Ishikawa (cell line): ENCODE measurements at regions not wholly inside any gene's neighbourhood (a gene's known extent, or its start where the extent isn't known, plus 50 kb on each side); places are given as distances from the start of the nearest gene placed in this dataset.

ENCODE experiments used
- CEBPB ChIP-seq: IDR thresholded peaks from 2 replicates; pipeline ENCODE4 v1.6.1; 2012
- CREB1 ChIP-seq: IDR thresholded peaks from 2 replicates; pipeline ENCODE4 v1.6.1; 2012; ENCODE audit warnings: low read depth
- EGR1 ChIP-seq: IDR thresholded peaks from 2 replicates; pipeline ENCODE4 v1.6.1; 2012
- EP300 ChIP-seq: IDR thresholded peaks from 2 replicates; pipeline ENCODE4 v1.6.1; 2012; ENCODE audit warnings: borderline replicate concordance
- FOXM1 ChIP-seq: IDR thresholded peaks from 2 replicates; pipeline ENCODE4 v1.6.1; 2012; ENCODE audit warnings: low read depth, borderline replicate concordance
- MAX ChIP-seq: IDR thresholded peaks from 2 replicates; pipeline ENCODE4 v1.6.1; 2012
- NFIC ChIP-seq: IDR thresholded peaks from 2 replicates; pipeline ENCODE4 v1.6.1; 2012
- RAD21 ChIP-seq: IDR thresholded peaks from 2 replicates; pipeline ENCODE4 v1.6.1; 2012; ENCODE audit warnings: low read depth
- REST ChIP-seq: IDR thresholded peaks from 2 replicates; pipeline ENCODE4 v1.6.1; 2012; ENCODE audit warnings: low read depth, mild to moderate bottlenecking
- TAF1 ChIP-seq: IDR thresholded peaks from 2 replicates; pipeline ENCODE4 v1.6.1; 2012; ENCODE audit warnings: low read depth, mild to moderate bottlenecking
- TCF12 ChIP-seq: IDR thresholded peaks from 2 replicates; pipeline ENCODE4 v1.6.1; 2012; ENCODE audit warnings: low read depth
- TEAD4 ChIP-seq: IDR thresholded peaks from 2 replicates; pipeline ENCODE4 v1.6.1; 2012
- USF1 ChIP-seq: IDR thresholded peaks from 2 replicates; pipeline ENCODE4 v1.6.1; 2012
- YY1 ChIP-seq: IDR thresholded peaks from 2 replicates; pipeline ENCODE4 v1.6.1; 2012; ENCODE audit warnings: low read depth
- ZBTB7A ChIP-seq: IDR thresholded peaks from 2 replicates; pipeline ENCODE4 v1.6.1; 2012; ENCODE audit warnings: low read depth

DNA sequence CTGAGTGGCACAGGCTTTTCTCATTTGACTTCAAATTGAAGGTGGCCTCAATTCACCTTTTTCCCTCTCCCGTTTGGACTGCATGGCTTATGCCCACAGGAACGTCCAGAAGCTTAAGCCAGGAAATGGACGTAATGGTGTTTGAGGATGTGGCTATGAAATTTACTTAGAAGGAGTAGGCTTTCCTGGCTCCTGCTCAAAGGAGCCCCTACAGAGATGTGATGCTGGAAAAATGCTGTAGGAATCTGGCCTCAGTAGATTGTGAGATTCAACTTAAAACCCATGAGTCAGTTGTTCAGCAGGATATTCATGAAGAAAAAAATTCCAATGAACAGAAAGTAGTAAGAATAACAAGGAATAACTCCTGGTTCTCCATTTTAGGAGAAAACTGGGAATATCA is 129.0 kb downstream of the ICOS start:
- TF ChIP-seq USF1, result no peak
- no peak for TF ChIP-seq ZBTB7A
- no peak for TF ChIP-seq CREB1
- TF ChIP-seq TAF1, result no peak
- TF ChIP-seq NFIC, result no peak
- TF ChIP-seq TEAD4, result no peak
- TF ChIP-seq REST, result no peak
- TF ChIP-seq EP300, result no peak
- no peak for TF ChIP-seq EGR1
- TF ChIP-seq MAX, result no peak
- no peak for TF ChIP-seq RAD21
- no peak for TF ChIP-seq CEBPB
- TF ChIP-seq TCF12, result no peak

GRCh38 chr2:204066051-204066450 is 129.5 kb downstream of the ICOS start:
- TF ChIP-seq USF1 (no peak), MAX (no peak), TEAD4 (no peak), EP300 (no peak), ZBTB7A (no peak), YY1 (no peak)

DNA sequence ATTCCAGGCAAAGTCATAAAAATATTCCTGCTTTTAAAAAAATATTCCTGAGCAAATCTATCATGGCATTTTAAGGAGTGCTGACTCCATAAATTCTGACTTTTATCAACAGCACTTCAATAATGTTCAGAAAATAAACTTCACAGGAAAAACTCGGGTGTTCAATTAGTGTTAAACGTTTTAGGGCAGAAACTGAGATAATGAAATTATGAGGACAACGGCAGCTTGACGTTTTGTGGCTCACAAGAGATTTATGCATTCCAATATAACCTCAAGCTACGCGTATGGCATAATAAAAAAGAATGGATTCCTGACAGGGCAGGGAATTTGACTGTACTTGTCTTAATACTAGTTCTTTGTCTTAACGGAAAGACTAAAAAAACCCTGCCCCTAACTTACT is 133.2 kb downstream of the ICOS start:
- TF ChIP-seq FOXM1, result no peak
- no peak for TF ChIP-seq USF1
- TF ChIP-seq CREB1, result no peak
- no peak for TF ChIP-seq TEAD4
- TF ChIP-seq CEBPB, result no peak
- TF ChIP-seq EP300, result no peak
- TF ChIP-seq YY1, result no peak
- TF ChIP-seq RAD21, result no peak
- TF ChIP-seq EGR1, result no peak
- TF ChIP-seq REST, result no peak
- TF ChIP-seq TCF12, result no peak
- TF ChIP-seq NFIC, result no peak

DNA sequence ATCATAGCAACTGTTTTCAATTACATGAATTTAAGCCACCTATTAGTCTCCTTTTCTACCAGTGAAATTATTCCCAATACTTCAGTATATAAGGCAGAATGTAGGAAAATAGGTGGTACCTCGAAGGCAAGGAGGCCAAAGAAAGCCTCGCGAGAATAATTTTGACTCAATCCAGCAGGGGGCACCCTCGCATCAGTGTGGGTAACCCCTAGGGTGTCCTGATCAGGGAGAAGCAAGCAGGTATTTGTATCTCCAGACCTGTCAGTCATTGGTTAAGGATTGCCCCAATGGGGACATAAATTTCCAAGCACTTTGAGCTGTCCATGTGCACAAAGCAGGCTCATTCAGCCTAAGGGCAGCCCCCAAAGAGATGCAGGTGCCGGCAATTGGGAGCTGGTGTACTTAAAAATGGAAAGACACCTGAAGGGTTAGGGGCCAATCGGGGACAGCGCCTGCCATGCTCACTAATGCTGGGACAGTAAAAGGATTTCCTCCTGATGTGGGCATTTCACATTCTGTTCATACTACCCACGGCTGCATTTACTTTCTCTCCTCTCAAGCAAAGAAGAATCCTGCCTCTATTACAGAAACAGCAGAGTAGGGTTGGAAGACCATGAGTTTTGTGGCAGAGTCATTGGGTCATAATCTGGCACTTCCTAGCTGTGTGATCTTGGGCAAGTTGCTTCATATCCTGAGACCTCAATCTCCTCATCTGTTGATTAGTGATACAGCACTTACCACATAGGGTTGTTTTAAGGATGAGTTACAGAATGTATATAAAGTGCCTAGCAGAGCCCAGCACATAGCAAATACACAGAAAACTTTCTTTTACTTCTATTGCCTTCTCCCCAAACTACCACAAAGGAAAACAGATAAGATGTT is 136.1 kb downstream of the ICOS start:
- TF ChIP-seq RAD21, result peak; percentile 56
- TF ChIP-seq ZBTB7A, result no peak

- no peak for TF ChIP-seq YY1
- no peak for TF ChIP-seq CEBPB
- no peak for TF ChIP-seq ZBTB7A
These were observed 137.9 kb downstream of the ICOS start for GRCh38 chr2:204074456-204074855.

DNA sequence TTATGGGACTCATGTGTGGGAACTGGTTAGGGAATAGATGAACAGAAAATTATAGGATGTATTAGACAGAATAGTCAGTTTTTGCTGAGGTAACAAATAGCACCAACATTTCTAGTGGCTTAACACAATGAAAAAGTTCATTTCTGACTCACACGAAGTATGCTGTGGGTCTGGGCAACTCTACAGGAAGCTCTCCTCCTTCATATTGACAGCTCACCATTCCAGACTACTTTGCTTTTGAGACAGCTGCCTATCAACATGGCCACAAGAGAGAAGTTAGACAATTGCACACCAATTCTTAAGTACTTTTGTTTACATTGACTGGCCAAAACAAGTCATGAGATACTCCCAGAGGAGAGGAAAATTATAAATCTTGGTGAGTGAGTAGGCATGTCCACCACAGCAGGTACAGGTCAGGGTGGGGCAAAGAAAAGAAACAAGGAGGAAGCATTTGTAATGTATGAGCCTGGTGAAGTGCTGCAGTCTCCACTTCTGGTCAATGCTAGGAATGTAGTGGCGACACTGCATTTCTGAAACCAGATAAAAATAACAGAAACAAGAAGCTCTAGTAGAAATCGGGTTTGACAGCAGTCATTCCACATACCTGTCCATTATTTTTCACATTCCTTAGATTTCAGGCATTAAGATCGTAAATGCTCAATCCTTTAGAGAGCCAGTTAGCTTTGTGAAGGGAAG is 141.6 kb downstream of the ICOS start:
- TF ChIP-seq EP300, result no peak
- no peak for TF ChIP-seq CEBPB
- TF ChIP-seq ZBTB7A, result no peak
- TF ChIP-seq TEAD4, result no peak
- no peak for TF ChIP-seq EGR1
- TF ChIP-seq YY1, result no peak
- no peak for TF ChIP-seq TCF12
- TF ChIP-seq REST, result no peak
- TF ChIP-seq MAX, result no peak
- no peak for TF ChIP-seq FOXM1
- TF ChIP-seq TAF1, result no peak
- TF ChIP-seq USF1, result no peak
